Limb (tissue), 2 donors: ENCODE measurements at regions not wholly inside any gene's neighbourhood (a gene's known extent, or its start where the extent isn't known, plus 50 kb on each side); places are given as distances from the start of the nearest gene placed in this dataset.

Experiments
- DNase-seq, 2 donors: peaks; one replicate each; pipeline ENCODE4 v3.0.0-alpha.2; 2016; ENCODE audit errors: extremely low spot score in 2 of 2

- no peak for DNase-seq
Measured at GRCh38 chr17:12579288-12579687, 86.4 kb upstream of the MYOCD start.

- DNase-seq: no peak
Measured at GRCh38 chr17:12580640-12581039, 85.0 kb upstream of the MYOCD start.

GRCh38 chr17:12584727-12585126 is 81.0 kb upstream of the MYOCD start:
- no peak for DNase-seq

GRCh38 chr17:12588531-12588930 is 77.2 kb upstream of the MYOCD start:
- DNase-seq: no peak

GRCh38 chr17:12590417-12590816 is 75.3 kb upstream of the MYOCD start:
- DNase-seq: no peak

GRCh38 chr17:12591021-12591735 is 74.5 kb upstream of the MYOCD start:
- no peak for DNase-seq

GRCh38 chr17:12592941-12593340 is 72.7 kb upstream of the MYOCD start:
- no peak for DNase-seq

- no peak for DNase-seq
Measured at GRCh38 chr17:12596961-12597360, 68.7 kb upstream of the MYOCD start.

GRCh38 chr17:12597895-12598294 is 67.8 kb upstream of the MYOCD start:
- no peak for DNase-seq

GRCh38 chr17:12599186-12599920 is 66.3 kb upstream of the MYOCD start:
- no peak for DNase-seq

GRCh38 chr17:12600349-12600748 is 65.3 kb upstream of the MYOCD start:
- DNase-seq: no peak

- no peak for DNase-seq
Measured at GRCh38 chr17:12603566-12603965, 62.1 kb upstream of the MYOCD start.

GRCh38 chr17:12605222-12605621 is 60.5 kb upstream of the MYOCD start:
- DNase-seq: no peak

- no peak for DNase-seq
Measured at GRCh38 chr17:12613566-12613965, 52.1 kb upstream of the MYOCD start.
